WERI-Rb-1 (cell line): ENCODE measurements at regions not wholly inside any gene's neighbourhood (a gene's known extent, or its start where the extent isn't known, plus 50 kb on each side); places are given as distances from the start of the nearest gene placed in this dataset.
A peak's percentile ranks its signal among the peaks of the same experiment; 100 is the strongest.
"Not testable (repeated sequence)": the region's sequence is repeated elsewhere in the genome, so short reads cannot be mapped to it uniquely, and the experiment has no call there.

Experiments used
- DNase-seq: peaks from one replicate; pipeline ENCODE4 v3.0.0-alpha.2; 2020
- H3K27ac ChIP-seq: fragments of 250-450 bp; sonication (Bioruptor Pico); 2 replicates; pipeline ENCODE4 v1.5.1; 2020; ENCODE audit warnings: mild to moderate bottlenecking, moderate library complexity
- H3K27me3 ChIP-seq: fragments of 250-450 bp; sonication (Bioruptor Pico); 2 replicates; pipeline ENCODE4 v1.5.1; 2021; ENCODE audit warnings: mild to moderate bottlenecking, low read depth, moderate library complexity; ENCODE audit not compliant: insufficient read depth, severe bottlenecking
- H3K36me3 ChIP-seq: fragments of 250-450 bp; sonication (Bioruptor Pico); 2 replicates; pipeline ENCODE4 v1.5.1; 2020; ENCODE audit warnings: mild to moderate bottlenecking, moderate library complexity
- H3K4me3 ChIP-seq: 2 replicates; pipeline ENCODE4 v1.5.1; 2011; ENCODE audit warnings: low read depth, mild to moderate bottlenecking, control low read depth, low read length
- H3K9me3 ChIP-seq: fragments of 250-450 bp; sonication (Bioruptor Pico); 2 replicates; pipeline ENCODE4 v1.5.1; 2021; ENCODE audit warnings: mild to moderate bottlenecking, moderate library complexity; ENCODE audit not compliant: severe bottlenecking
- CTCF ChIP-seq: IDR thresholded peaks from 2 replicates; pipeline ENCODE4 v1.5.1; 2011; ENCODE audit warnings: low read depth, mild to moderate bottlenecking, control low read depth, inconsistent platforms, low read length

DNA sequence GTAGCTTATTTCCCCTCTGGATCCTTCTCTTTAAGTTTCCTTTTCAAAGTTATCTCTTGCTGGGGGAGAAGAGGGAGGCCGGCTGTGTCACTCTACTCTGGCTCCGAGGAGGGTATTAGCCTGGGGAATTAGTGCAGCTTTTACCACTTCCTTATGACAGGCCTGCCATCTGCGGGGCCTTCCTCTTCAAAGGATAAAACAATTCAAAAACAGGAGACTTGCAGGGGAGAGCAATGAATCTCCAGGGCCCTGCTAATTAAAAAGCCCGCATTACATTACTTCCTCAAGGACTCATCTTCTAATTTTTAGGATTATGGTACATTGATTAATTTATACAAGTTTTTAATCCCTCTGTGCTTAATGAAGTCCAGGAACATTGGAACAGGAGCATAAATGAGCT is 190.9 kb upstream of the CDH5 start:
- Histone ChIP-seq H3K36me3 (no peaks in the 10 kb centered on the region), H3K9me3 (peaks cover 11% of the 10 kb centered on the region), H3K27ac (peak overlapping the region; percentile 37), H3K4me3 (no peak overlapping the region), H3K27me3 (no peaks in the 10 kb centered on the region)
- DNase-seq: peak; percentile 70
- no peak for TF ChIP-seq CTCF

DNA sequence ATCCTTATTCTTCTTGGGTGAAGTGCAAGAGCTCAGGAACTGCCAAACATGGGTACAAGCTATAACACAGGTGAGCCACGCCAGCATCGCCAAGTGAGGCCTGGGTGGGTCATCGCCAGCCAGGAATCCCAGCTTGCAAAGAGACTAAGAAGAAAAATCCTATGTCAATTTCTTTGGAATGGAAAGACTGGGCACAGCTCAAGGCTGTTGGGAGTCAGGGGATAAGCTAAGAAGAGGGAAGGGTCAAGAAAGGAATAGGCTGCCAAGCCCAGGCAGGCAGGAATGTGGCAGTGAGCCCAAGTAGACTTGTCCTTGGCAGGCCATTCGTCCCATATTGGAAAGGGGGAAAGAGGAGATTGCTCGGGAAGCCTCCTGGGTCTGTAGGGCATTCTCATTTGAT is 191.4 kb upstream of the CDH5 start:
- H3K4me3 ChIP-seq: no peak overlapping the region
- H3K9me3 ChIP-seq: peaks cover 7% of the 10 kb centered on the region
- no peak for DNase-seq
- peak overlapping the region; percentile 37 for H3K27ac ChIP-seq
- no peaks in the 10 kb centered on the region for H3K27me3 ChIP-seq
- TF ChIP-seq CTCF: no peak
- no peaks in the 10 kb centered on the region for H3K36me3 ChIP-seq

GRCh38 chr16:66173796-66174195 is 192.7 kb upstream of the CDH5 start:
- H3K36me3 ChIP-seq, H3K9me3 ChIP-seq, H3K27ac ChIP-seq, H3K4me3 ChIP-seq, H3K27me3 ChIP-seq, DNase-seq: not testable (repeated sequence)

- not testable (repeated sequence) for H3K27ac ChIP-seq, DNase-seq, H3K36me3 ChIP-seq, H3K9me3 ChIP-seq, H3K27me3 ChIP-seq, H3K4me3 ChIP-seq
Measured at GRCh38 chr16:66173181-66173580, 193.3 kb upstream of the CDH5 start.

GRCh38 chr16:66172463-66172862 is 194.0 kb upstream of the CDH5 start:
- Histone ChIP-seq H3K27me3 (no peaks in the 10 kb centered on the region), H3K9me3 (no peaks in the 10 kb centered on the region), H3K36me3 (no peaks in the 10 kb centered on the region)

GRCh38 chr16:66171578-66171977 is 194.9 kb upstream of the CDH5 start:
- no peak overlapping the region for H3K4me3 ChIP-seq
- H3K27ac ChIP-seq: no peak overlapping the region
- no peak for DNase-seq
- no peaks in the 10 kb centered on the region for H3K9me3 ChIP-seq
- no peak for TF ChIP-seq CTCF
- no peaks in the 10 kb centered on the region for H3K36me3 ChIP-seq
- H3K27me3 ChIP-seq: no peaks in the 10 kb centered on the region

More at GRCh38 chr16:66172463-66172862, 194.0 kb upstream of the CDH5 start:
- Histone ChIP-seq H3K4me3 (no peak overlapping the region), H3K27ac (no peak overlapping the region)
- DNase-seq: no peak
- no peak for TF ChIP-seq CTCF

GRCh38 chr16:66170989-66171388 is 195.5 kb upstream of the CDH5 start:
- DNase-seq: no peak
- H3K27me3 ChIP-seq: no peaks in the 10 kb centered on the region
- no peak for TF ChIP-seq CTCF

More at GRCh38 chr16:66170989-66171388, 195.5 kb upstream of the CDH5 start:
- Histone ChIP-seq H3K27ac (no peak overlapping the region), H3K4me3 (no peak overlapping the region), H3K36me3 (no peaks in the 10 kb centered on the region), H3K9me3 (no peaks in the 10 kb centered on the region)
